GM19455 (cell line): ENCODE measurements at regions not wholly inside any gene's neighbourhood (a gene's known extent, or its start where the extent isn't known, plus 50 kb on each side); places are given as distances from the start of the nearest gene placed in this dataset.

ENCODE experiments used
- ATAC-seq: cut with Tn5 transposase; IDR thresholded peaks from one replicate; pipeline ENCODE4 v1.9.1; 2021; ENCODE audit not compliant: unreplicated experiment

DNA sequence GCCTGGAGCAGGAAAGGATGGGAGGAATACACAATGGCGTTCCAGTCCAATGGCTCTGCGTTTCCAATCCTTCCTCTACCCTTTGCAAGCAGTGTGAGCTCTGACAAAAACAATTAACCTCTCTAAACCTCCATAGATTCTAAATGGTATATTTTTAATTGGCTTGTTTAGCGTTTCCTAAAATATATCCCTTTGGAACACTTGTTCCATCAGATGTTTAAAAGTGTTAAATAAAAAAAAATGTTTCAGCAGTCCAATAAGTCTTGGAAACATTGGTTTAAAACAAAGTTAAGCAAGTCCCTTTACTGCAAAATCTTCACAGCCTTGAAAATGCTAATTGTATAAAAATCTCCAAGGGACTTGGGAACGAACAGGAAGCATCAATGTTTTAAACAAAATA lies 432.3 kb upstream of the ARRDC4 start:
- no peak for ATAC-seq

DNA sequence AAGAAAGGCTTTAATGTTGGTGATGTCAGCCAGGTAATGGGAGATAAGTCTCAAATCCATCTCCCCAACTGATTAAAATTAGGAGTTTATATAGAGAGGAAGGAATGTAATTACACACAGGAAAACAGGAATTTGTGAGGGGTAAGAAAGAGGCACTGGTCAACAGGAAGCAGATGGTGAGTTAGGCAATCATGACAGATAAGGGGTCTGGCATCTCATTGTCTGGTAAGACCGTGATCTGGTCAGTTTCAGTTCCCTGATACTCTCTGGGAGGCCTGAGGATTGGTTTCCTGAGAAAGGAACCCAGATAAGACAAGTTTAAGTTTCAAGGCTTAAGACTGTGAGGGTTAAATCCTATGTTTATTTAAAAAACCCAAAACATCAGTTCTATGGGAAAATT lies 414.7 kb upstream of the ARRDC4 start:
- no peak for ATAC-seq

DNA sequence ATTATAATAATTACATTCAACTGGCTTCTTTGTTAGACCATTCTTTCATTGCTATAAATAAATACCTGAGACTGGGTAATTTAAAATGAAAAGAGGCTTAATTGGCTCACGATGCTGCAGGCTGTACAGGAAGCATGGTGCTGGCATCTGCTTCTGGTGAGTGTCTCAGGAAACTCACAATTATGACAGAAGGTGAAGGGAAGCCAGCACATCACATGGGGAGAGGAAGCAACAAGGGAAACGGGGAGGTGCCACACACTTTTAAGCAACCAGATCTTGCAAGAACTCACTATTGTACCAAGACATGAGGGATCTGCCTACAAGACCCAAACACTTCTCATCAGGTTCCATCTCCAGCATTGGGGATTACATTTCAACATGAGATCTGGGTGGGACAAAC lies 413.1 kb upstream of the ARRDC4 start:
- ATAC-seq, result no peak

DNA sequence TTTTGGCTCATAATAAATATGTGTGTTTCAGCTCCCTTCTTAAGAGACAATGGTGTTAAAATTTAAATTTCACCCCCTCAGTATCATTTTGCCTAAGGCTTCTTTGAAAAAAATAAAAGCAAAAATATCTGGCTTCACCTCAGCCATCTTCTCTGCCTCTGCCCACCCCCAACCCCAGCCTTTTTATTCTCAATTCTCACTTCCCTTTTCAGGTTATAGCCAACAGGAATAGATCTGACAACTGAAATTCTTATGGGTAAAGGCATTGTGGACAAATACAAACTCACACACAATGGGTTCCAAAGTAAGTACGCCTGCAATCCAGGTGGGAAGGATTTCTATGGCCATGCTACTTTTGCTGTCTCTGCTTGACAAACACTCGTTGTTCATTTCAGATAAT lies 399.0 kb upstream of the ARRDC4 start:
- ATAC-seq, result no peak

DNA sequence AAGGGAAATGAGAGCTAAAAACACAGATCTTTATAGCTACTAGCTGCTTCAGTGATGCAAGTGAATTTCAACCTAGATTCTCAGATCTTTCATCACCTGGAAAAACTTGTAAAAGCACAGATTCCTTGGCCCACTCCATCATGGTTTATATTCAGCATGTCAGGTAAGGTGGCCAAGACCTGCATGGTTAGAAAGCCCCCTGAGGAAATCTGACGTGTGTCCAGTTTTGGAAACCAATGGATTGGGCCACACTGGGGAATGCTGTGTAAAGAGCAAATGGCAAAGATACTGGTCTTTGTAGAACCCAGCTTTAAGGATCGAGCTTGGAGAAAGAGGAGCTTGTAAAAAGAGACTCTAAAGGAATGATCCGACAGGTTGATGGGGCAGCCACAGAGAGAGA lies 397.0 kb upstream of the ARRDC4 start:
- ATAC-seq, result no peak

DNA sequence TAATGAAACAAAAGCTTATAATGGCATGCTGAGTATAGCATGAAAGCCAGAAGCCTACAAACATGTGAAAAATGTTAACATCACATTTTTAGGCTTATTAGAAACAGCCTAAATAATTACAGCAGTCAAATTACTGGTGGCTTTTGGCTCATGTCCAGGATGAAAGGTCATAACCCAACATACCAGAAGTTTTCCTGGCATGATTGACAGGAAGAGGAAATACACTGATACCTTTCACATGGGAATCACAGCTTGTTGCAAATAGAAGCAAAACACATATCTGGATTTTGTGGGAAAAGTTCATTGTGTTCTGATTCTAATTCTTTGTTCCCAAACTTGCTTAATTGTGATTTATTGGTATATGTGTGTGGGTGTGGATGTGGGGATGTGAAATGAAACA lies 393.5 kb upstream of the ARRDC4 start:
- no peak for ATAC-seq

DNA sequence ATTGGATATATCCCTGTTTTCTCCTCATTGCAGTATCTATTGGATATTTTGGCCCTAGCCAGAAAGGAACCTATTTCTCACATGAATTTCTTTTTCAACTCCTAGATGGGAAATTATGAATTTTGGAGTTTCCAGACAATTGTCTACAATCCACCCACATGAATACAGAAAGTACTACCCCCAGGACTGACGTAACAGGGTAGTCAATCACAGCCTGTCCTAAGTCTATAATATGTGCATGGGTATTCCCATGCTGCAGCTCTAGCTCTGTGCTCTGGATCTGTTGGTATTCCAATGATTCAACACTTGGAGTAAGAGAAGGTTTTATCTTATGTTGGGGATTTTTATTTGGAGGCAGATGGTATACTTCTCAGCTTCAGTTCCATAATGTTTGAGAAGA lies 393.1 kb upstream of the ARRDC4 start:
- ATAC-seq, result no peak

DNA sequence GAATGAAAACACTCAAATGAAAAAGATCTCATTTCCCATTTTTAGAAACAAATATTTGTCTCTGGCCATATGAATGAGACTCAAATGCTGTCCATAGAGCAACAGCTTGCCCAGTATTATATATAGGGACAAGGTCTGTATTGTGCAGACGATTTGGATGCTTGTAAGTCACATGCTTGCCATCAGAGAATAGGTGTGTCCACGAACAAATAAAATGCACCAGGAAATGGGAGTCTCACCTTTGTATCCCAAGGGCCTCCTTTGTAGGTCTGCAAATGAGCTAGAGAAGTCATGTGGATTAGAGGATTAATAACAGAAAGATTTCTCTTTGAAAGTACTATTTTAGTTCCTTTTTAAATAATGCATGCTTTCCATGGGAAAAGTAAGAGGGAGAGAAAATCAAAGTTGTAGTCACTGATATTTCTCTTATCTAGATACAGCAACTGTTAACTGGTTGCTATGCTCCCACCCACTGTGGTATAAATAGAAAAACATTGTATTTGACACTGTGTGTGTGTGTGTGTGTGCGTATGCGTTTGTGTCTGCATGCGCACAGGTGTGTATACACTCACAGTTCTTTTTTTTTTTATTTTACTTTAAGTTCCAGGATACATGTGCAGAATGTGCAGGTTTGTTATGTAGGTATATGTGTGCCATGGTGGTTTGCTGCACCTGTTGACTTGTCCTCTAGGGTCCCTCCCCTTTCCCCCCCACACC lies 383.4 kb upstream of the ARRDC4 start:
- no peak for ATAC-seq

DNA sequence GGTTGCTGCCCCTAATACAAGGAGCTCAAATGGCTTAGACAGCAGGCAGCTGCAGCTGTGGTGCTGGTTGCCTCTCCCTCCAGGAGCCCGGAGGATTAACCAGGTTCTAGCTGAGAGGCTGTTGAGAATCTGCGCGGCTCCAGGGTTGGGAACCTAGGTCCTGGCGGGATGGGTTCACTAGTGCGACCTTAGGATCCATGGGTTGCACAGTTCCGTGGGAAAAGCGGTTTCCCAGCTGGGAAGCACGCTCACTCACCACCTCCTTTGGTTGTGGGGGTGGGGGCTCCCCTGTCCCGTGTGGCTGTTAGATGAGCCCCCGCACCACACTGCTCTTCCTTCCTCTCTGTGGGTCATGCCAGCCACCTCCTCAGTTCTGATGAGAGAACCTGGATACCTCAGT lies 375.1 kb upstream of the ARRDC4 start:
- ATAC-seq, result no peak

DNA sequence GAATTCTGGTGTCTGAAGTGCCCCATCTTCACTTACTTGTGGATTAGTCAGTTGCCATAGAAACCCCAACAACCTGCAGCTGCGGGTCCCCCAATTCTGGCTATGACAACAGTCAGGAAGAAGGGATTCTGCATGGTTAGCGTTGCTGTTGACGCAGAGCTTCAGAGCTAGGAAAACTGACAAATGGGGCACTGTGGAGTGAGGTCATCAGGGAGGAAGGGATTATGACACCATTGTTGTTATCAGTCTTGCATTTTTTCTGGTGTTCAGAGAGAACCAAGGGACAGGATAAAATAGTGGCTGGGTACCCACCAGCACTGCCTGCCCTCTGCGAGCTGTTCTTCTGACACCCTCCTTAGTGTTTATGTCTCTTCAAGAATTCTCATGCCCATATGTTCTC lies 367.7 kb upstream of the ARRDC4 start:
- no peak for ATAC-seq

DNA sequence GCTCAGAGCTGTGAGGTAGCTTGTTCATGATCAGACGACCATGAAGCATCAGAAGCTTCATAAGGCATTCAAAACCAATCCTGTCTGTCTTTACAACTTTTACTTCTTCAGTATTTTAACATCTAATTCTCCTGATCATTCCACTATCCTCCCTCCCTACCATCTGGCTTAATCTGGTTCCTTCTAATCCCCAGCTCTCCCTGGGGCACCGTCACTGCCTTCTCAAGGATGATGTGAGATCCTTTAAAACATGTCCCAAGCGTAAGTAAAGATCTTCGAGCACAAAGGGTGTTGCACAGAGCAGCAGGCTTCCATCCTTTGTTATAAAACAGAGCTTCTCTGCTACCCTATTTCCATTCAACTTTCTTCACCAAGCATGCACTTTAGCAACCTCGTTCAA lies 362.7 kb upstream of the ARRDC4 start:
- no peak for ATAC-seq

DNA sequence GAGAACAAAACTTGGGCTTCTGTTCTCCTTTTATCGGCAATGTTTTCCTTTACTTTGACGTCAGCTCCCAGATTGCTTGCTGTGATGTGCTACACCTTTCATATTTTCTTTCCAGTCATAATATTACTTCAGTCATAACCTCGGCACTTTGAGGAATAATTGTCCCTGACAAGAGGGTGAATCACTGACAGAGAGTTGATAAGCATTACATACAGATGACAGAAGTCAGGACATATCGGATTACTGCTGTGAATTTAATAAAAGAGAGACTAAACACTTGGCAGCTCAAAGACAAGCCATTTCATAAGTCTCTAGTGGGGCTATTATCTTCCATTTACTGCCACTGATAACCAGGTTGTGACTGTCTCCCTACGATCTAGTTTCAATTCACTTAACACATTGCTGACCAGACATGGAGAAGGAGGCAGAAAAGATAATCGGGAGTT lies 362.1 kb upstream of the ARRDC4 start:
- ATAC-seq, result no peak

DNA sequence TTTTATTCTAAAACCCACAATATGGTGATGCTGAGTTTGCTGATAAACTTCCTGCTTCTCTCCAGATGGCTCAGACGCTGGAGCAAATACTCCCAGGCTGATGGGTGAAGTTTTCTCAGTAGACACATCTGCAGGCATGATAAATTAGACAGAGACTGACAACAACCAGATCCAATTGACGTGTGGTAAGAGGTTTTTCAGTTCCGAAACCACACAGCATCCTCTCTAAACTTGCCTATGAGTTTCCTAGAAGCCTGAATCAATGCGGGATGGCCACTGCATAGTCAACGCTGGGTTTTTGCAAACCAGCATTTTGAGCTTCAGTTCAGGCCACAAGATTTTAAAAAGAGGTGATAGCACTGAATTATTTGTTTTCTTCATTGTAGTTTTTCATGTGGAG lies 360.3 kb upstream of the ARRDC4 start:
- no peak for ATAC-seq

DNA sequence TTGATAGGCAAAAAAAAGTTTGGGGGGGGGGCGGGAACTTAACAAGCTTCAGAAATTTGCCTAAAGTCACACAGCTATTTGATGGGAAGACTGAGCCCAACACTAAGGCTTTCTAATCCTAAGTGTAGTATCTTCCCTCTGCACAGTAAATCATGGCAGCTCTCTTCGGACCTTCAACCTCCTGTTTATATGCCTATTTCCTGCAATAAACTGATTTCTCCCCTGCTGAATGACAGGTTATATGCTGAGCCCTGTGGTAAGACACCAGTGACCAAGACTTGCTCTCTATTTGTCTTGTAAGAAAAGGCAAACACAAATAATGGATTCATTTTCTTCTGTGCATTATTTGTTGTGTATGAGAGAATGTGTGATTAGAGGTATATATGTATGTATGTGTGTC lies 355.8 kb upstream of the ARRDC4 start:
- ATAC-seq, result no peak

DNA sequence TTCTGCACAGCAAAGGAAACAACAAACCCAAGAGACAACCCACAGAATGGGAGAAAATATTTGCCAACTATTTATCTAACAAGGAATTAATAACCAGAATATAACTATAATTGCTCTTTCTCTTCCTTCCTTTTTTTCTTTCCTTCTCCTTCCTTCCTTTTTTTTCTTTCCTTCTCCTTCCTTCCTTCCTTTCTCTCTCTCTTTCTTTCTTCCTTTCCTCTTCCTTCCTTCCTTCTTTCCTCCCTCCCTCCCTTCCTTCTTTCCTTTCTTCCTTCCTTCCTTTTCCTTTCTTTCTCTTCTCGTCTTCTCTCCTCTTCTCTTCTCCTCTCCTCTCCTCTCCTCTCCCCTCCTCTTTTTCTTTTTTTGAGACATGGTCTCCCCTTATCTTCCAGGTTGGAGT lies 345.4 kb upstream of the ARRDC4 start:
- ATAC-seq, result no peak

DNA sequence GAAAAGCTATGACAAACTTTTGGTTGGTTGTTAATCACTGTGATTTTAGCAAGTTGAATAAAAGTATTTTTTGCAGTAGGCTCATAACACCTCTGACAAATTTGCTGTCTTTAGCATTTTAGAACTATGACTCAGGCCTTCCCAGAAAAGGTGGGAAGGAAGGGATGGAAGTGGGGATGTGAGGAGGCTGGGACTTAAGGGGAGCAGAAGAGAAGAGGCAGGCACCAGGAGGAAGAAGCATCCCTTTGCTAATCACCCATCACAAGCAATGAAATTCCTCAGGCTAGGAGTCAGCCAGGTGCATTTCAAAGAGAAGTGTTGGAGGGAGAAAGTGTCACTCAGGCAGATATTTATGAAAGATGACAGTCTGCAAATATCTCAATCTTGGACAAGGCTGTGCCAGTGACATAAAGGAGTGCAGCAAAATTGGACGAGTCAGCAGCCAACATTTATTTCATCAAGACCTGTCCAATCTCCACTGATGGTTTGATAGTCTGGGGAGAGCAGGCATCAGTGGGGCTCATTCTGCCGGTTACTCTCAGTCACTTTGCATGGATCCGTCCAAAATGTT lies 337.3 kb upstream of the ARRDC4 start:
- no peak for ATAC-seq

DNA sequence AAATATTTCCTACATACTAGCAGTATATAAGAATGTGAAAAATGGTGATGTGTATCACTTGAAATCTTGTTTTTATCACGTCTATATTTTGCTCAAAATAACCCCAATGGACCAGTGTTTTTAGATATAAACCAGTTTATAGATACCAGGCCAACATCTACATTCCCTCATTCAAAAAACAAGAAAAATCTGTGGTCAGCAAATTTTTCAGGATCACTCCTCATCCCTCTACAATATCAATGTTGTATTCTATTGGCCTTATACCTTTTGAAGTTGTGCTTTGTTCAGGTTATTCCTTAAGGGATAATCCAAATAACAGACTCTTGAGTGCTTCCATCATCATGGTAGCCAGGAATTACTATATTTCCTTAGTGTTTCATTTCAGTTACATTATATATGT lies 332.9 kb upstream of the ARRDC4 start:
- ATAC-seq, result no peak

DNA sequence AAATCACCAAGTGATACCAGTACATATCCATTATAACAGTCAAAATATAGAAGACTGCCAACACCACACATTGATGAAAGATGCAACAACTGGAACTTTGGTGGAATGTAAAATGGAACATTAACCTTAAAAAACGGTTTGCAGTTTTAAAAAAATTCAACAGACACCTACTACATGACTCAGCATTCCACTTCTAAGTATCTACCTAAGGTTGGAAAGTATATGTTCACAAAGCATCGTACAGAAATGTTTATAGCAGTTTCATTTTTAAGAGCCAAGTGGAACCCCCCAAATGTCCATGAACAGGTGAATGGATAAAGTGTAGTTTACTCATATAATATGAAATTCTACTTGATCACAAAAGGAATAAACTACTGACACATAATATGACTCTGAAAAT lies 314.7 kb upstream of the ARRDC4 start:
- ATAC-seq, result no peak

DNA sequence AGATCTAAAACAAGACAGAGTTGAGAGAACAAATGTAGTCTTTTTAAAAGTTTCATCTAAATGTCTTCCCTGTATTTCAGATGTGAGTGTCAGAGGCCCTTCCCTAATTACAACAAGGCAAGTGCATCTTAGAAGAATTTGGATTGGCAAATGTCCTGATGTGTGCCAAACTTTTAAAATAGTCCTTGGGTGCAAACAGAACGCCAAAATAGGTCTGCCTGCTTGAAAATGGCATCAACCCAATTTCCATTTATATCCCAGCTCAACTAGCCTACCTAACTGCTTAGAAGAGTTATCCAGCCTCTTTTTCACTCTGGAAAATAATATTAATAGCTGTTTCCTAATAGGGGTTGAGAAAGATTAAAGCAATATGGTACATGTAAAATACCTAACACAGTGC lies 311.8 kb upstream of the ARRDC4 start:
- ATAC-seq, result no peak

DNA sequence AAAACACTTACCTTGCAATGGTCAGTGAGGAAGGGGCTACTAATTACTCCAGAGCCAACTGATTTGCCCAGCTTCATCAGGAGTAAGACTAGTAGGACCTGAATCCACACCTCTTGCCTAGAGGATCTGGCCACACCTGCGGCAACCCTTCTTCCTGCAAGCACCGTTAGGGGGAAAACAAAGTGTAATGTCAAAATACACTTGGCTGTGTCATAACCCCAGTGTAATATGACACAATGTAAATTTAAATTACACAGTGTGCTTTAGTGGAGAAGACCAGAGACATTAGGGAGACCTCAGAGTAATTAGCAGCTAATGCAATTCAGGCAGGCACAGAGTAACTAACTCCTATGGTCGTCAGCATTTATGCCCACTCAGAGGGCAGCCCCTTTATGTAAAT lies 308.5 kb upstream of the ARRDC4 start:
- ATAC-seq, result no peak

DNA sequence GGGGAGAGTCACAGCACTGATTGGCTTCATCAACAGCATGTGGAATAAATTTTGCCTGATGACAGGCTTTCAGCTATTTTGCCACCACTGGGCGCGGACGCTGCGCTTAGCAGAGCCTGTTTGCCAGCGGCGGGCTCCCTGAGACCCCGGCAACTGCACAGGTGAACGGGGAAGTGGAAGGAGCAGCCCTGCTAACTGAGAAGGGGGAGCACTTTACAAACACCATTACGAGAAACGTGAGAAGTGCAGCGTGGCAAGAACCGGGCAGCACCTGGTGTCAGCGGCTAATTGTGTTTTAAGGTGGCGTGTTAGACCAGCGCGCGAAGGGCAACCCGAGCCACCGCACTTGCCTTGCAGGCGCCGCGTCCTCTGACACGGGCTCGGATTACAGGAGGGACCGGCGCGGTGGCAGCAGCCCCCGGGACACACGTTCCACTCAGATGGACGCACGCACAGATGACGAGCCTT lies 307.8 kb upstream of the ARRDC4 start:
- no peak for ATAC-seq

DNA sequence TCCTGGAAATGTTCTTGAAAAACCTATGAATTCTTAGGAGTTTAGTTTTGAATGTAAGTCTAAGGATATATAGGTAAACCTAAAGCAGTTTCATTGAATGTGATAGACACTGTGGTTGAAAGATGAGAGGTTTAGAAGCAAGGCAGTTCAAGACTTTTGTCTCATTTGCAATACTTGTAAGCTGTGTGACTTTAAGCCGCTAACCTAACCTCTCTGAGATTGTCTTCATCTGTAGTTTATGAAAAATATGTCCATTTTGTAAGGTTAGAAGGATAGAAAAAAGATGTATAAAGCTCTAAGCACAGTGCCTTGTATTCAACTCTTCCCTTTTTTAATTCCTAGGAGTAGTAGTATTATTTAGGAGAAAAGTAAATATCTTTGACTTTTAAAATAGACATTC lies 306.6 kb upstream of the ARRDC4 start:
- ATAC-seq, result no peak

DNA sequence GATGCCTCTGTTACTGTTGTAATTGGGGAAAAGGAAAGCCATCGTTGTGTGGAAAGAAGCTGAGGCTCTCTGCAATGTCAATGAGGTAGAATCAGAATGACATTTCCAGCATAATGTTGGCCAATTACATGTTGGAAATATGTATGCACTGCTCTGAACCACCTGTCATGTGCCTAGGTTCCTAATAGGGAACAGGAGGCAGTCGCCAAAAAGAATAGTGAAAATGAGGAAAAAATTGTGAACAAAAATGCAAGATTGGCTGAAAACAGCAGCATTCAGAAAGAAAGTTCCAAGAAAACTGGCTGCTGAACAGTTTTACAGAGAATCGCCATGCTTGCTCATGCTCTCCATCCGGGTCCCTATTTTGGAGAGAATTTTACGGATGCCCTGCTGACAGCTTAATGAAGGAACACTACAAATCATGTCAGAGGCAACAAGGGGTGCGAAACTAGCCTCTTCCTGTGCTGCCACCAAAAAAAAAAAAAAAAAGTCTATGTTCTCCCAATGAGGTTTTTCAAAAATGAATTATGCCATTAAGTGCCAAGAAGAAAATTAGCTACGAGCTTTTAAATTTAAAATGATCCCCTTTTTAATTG lies 305.9 kb upstream of the ARRDC4 start:
- ATAC-seq, result no peak
